HepG2 (cell line): ENCODE measurements at regions not wholly inside any gene's neighbourhood (a gene's known extent, or its start where the extent isn't known, plus 50 kb on each side); places are given as distances from the start of the nearest gene placed in this dataset.

Experiments
- EED ChIP-seq: sonication (generic); formaldehyde crosslinking; IDR thresholded peaks from 2 replicates; pipeline ENCODE4 v1.5.0; 2020; ENCODE audit warnings: mild to moderate bottlenecking, missing genetic modification reagents
- EP300 ChIP-seq, 3 experiments: sonication (generic) in 1 of 3; formaldehyde crosslinking in 1 of 3; IDR thresholded peaks; 2 replicates each; pipeline versions ENCODE4 v1.5.1 to v1.6.1; 2011 to 2020; ENCODE audit warnings: low read depth in 2 of 3, low read length in 2 of 3, borderline replicate concordance in 1 of 3, improper control_type of control experiment in 1 of 3, mild to moderate bottlenecking in 1 of 3, missing genetic modification reagents in 1 of 3, moderate library complexity in 1 of 3
- FIP1L1 ChIP-seq: fragments of 200-400 bp; formaldehyde crosslinking; IDR thresholded peaks from 2 replicates; pipeline ENCODE4 v1.6.1; 2018; ENCODE audit warnings: low read depth, mild to moderate bottlenecking, low read length, moderate library complexity, borderline replicate concordance; ENCODE audit not compliant: insufficient read depth
- FOXA3 ChIP-seq: IDR thresholded peaks from 2 replicates; pipeline ENCODE4 v1.6.1; 2016; ENCODE audit warnings: missing genetic modification reagents, missing compliant biosample characterization
- FOXO1 ChIP-seq: sonication (generic); formaldehyde crosslinking; IDR thresholded peaks from 2 replicates; pipeline ENCODE4 v1.4.0; 2020; ENCODE audit warnings: missing genetic modification reagents
- HDAC2 ChIP-seq: sonication (generic); formaldehyde crosslinking; IDR thresholded peaks from 2 replicates; pipeline ENCODE4 v1.4.0; 2020; ENCODE audit warnings: missing genetic modification reagents
- IRX3 ChIP-seq: sonication (generic); formaldehyde crosslinking; IDR thresholded peaks from 2 replicates; pipeline ENCODE4 v1.8.1; 2023; ENCODE audit warnings: mild to moderate bottlenecking, low read depth, missing genetic modification reagents, borderline replicate concordance
- MAFK ChIP-seq, 2 experiments: IDR thresholded peaks in 1 of 2; conservative IDR thresholded peaks in 1 of 2; 2 replicates each; pipeline ENCODE4 v1.6.1; 2011; ENCODE audit warnings: improper control_type of control experiment in 2 of 2, low read length in 2 of 2
- NFKBIZ ChIP-seq: IDR thresholded peaks from 2 replicates; pipeline ENCODE4 v1.6.1; 2018; ENCODE audit warnings: missing genetic modification reagents, missing compliant biosample characterization
- SMAD9 ChIP-seq: sonication (generic); formaldehyde crosslinking; IDR thresholded peaks from 2 replicates; pipeline ENCODE4 v1.5.1; 2020; ENCODE audit warnings: mild to moderate bottlenecking, missing genetic modification reagents
- SSRP1 ChIP-seq: IDR thresholded peaks from 2 replicates; pipeline ENCODE4 v1.6.1; 2016; ENCODE audit warnings: control low read depth
- ZBTB38 ChIP-seq: sonication (generic); formaldehyde crosslinking; IDR thresholded peaks from 2 replicates; pipeline ENCODE4 v1.5.1; 2020; ENCODE audit warnings: mild to moderate bottlenecking, missing genetic modification reagents
- ZBTB7A ChIP-seq: sonication (generic); formaldehyde crosslinking; IDR thresholded peaks from 2 replicates; pipeline ENCODE4 v1.8.0; 2022; ENCODE audit warnings: mild to moderate bottlenecking, missing genetic modification reagents
- ZMAT3 ChIP-seq: sonication (generic); formaldehyde crosslinking; conservative IDR thresholded peaks from 2 replicates; pipeline ENCODE4 v1.7.0; 2021; ENCODE audit warnings: missing genetic modification reagents
- ZNF12 ChIP-seq: sonication (generic); formaldehyde crosslinking; IDR thresholded peaks from 2 replicates; pipeline ENCODE4 v1.5.0; 2020; ENCODE audit warnings: missing genetic modification reagents
- ZNF367 ChIP-seq: sonication (generic); formaldehyde crosslinking; IDR thresholded peaks from 2 replicates; pipeline ENCODE4 v1.4.0; 2020; ENCODE audit warnings: missing genetic modification reagents, borderline replicate concordance
- ZNF44 ChIP-seq: sonication (generic); formaldehyde crosslinking; IDR thresholded peaks from 2 replicates; pipeline ENCODE4 v1.5.1; 2020; ENCODE audit warnings: mild to moderate bottlenecking, missing genetic modification reagents
- ZNF850 ChIP-seq: sonication (generic); formaldehyde crosslinking; conservative IDR thresholded peaks from 2 replicates; pipeline ENCODE4 v1.9.0; 2021; ENCODE audit warnings: mild to moderate bottlenecking, missing genetic modification reagents
- TF ChIP-seq, protein P1 (sequence below): sonication (generic); formaldehyde crosslinking; IDR thresholded peaks from 2 replicates; pipeline ENCODE4 v1.4.0; 2020; ENCODE audit warnings: missing genetic modification reagents
- TF ChIP-seq, protein P2 (sequence below): sonication (generic); formaldehyde crosslinking; IDR thresholded peaks from 2 replicates; pipeline ENCODE4 v1.4.0; 2020; ENCODE audit warnings: missing genetic modification reagents, low read depth, mild to moderate bottlenecking, borderline replicate concordance
- TF ChIP-seq, protein P3 (sequence below): sonication (generic); formaldehyde crosslinking; IDR thresholded peaks from 2 replicates; pipeline ENCODE4 v1.5.1; 2020; ENCODE audit warnings: mild to moderate bottlenecking, missing genetic modification reagents, moderate library complexity
- TF ChIP-seq, protein P4 (sequence below): IDR thresholded peaks from 2 replicates; pipeline ENCODE4 v1.6.1; 2016; ENCODE audit warnings: low read depth, borderline replicate concordance
- TF ChIP-seq, protein P5 (sequence below): sonication (generic); formaldehyde crosslinking; IDR thresholded peaks from 2 replicates; pipeline ENCODE4 v1.5.0; 2020; ENCODE audit warnings: missing genetic modification reagents

DNA sequence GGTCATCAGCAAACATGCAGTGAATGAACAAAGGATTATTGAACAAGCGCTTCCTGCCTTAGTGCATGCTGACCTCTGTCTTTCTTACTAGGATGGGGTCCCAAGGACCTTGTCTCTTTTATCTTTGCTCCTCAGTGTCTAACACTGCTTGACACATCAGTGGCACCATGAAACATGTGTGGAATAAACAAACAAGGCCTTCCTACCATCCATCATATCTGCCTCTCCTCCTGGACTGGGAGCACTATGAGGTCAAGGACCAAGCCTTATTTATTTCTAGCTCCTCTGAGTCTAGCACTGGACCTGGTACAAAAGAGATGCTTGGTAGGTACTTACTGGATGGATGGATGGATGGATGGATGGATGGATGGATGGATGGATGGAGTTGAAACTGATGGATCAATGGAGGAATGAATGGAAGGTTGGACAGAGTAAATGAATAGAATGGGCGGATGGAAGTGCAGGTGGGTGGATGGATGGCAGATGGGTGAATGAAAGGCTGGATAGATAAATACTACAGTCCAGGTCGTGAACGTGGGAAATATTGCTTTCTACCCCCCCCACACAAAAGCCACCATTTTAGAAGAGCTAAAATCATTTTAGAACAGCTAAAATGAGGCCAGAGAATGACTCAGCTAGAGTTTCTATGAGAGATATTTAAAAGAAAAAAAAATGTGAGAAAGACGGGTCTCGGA is 104.1 kb upstream of the PTPN1 start (continued):
- TF ChIP-seq HDAC2 (CRISPR knock-in tag) (peak; percentile 97), EP300 (IDR thresholded peaks at IDR 0.05; ENCODE audit: low read depth in 2 of 2, low read length in 2 of 2) (peak in 1 of 2 experiments; percentile 98; a peak in 2 of 4 replicates), EP300 (CRISPR knock-in tag; IDR thresholded peaks at IDR 0.05; ENCODE audit: borderline replicate concordance) (peak; percentile 99), ZBTB38 (CRISPR knock-in tag) (0 out of 2 replicates have a peak, but pooled peaks have one; percentile 11), FOXA3 (peak; percentile 98), SSRP1 (CRISPR knock-in tag) (peak; percentile 95; the same call in 1 of the 2 replicates), ZNF44 (CRISPR knock-in tag) (peak; percentile 75; the same call in 1 of the 2 replicates), ZBTB7A (CRISPR knock-in tag) (peak; percentile 73; the same call in 1 of the 2 replicates), IRX3 (CRISPR knock-in tag) (no peak), SMAD9 (CRISPR knock-in tag) (no peak; the same call in 1 of the 2 replicates), EED (CRISPR knock-in tag) (no peak), FOXO1 (CRISPR knock-in tag) (peak; percentile 98), ZNF367 (CRISPR knock-in tag) (no peak), NFKBIZ (CRISPR knock-in tag) (peak; percentile 92), ZNF850 (no peak), FIP1L1 (no peak), ZNF12 (CRISPR knock-in tag) (peak; percentile 84; the same call in 1 of the 2 replicates), ZMAT3 (CRISPR knock-in tag) (no peak), MAFK (conservative IDR thresholded peaks at IDR 0.05 in 1 of 2, IDR thresholded peaks at IDR 0.05 in 1 of 2; ENCODE audit: low read length in 2 of 2) (no peak)
- TF ChIP-seq, protein P1, sequence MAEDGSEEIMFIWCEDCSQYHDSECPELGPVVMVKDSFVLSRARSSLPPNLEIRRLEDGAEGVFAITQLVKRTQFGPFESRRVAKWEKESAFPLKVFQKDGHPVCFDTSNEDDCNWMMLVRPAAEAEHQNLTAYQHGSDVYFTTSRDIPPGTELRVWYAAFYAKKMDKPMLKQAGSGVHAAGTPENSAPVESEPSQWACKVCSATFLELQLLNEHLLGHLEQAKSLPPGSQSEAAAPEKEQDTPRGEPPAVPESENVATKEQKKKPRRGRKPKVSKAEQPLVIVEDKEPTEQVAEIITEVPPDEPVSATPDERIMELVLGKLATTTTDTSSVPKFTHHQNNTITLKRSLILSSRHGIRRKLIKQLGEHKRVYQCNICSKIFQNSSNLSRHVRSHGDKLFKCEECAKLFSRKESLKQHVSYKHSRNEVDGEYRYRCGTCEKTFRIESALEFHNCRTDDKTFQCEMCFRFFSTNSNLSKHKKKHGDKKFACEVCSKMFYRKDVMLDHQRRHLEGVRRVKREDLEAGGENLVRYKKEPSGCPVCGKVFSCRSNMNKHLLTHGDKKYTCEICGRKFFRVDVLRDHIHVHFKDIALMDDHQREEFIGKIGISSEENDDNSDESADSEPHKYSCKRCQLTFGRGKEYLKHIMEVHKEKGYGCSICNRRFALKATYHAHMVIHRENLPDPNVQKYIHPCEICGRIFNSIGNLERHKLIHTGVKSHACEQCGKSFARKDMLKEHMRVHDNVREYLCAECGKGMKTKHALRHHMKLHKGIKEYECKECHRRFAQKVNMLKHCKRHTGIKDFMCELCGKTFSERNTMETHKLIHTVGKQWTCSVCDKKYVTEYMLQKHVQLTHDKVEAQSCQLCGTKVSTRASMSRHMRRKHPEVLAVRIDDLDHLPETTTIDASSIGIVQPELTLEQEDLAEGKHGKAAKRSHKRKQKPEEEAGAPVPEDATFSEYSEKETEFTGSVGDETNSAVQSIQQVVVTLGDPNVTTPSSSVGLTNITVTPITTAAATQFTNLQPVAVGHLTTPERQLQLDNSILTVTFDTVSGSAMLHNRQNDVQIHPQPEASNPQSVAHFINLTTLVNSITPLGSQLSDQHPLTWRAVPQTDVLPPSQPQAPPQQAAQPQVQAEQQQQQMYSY (CRISPR knock-in tag) = no peak
- TF ChIP-seq, protein P2, sequence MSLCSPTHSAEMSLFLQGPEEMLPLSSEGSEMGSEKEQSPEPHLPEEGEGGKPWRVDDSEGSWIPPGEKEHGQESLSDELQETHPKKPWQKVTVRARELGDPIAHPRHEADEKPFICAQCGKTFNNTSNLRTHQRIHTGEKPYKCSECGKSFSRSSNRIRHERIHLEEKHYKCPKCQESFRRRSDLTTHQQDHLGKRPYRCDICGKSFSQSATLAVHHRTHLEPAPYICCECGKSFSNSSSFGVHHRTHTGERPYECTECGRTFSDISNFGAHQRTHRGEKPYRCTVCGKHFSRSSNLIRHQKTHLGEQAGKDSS (CRISPR knock-in tag) = peak; percentile 94; the same call in 1 of the 2 replicates
- TF ChIP-seq, protein P3, sequence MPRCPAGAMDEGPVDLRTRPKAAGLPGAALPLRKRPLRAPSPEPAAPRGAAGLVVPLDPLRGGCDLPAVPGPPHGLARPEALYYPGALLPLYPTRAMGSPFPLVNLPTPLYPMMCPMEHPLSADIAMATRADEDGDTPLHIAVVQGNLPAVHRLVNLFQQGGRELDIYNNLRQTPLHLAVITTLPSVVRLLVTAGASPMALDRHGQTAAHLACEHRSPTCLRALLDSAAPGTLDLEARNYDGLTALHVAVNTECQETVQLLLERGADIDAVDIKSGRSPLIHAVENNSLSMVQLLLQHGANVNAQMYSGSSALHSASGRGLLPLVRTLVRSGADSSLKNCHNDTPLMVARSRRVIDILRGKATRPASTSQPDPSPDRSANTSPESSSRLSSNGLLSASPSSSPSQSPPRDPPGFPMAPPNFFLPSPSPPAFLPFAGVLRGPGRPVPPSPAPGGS (CRISPR knock-in tag) = peak; percentile 54; the same call in 1 of the 2 replicates
- TF ChIP-seq, protein P4, sequence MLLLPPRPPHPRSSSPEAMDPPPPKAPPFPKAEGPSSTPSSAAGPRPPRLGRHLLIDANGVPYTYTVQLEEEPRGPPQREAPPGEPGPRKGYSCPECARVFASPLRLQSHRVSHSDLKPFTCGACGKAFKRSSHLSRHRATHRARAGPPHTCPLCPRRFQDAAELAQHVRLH = peak; percentile 87; the same call in 1 of the 2 replicates
- TF ChIP-seq, protein P5, sequence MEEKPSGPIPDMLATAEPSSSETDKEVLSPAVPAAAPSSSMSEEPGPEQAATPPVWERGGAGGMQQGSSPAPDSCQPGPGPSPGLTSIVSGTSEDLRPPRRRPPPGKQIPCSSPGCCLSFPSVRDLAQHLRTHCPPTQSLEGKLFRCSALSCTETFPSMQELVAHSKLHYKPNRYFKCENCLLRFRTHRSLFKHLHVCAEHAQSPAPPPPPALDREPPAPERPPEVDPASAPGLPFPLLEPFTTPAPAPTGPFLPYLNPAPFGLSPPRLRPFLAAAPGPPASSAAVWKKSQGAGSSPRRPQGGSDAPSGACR (CRISPR knock-in tag) = no peak
